ENCODE measurements at regions not wholly inside any gene's neighbourhood (a gene's known extent, or its start where the extent isn't known, plus 50 kb on each side); places are given as distances from the start of the nearest gene placed in this dataset.

GRCh38 chr1:48084826-48085225, 87.6 kb upstream of the TRABD2B start:
- Histone ChIP-seq H3K79me2 (ENCODE audit: insufficient read depth, low read depth) (no peaks in the 10 kb centered on the region), H2AFZ (ENCODE audit: low read depth) (no peak overlapping the region), H3K27me3 (ENCODE audit: insufficient read depth, low read depth) (no peaks in the 10 kb centered on the region), H3K4me3 (IDR thresholded peaks at IDR 0.05; ENCODE audit: insufficient read depth, low read depth, low read length) (no peak overlapping the region), H3K4me1 (ENCODE audit: low read depth, poor library complexity, severe bottlenecking) (no peaks in the 10 kb centered on the region), H3K9ac (no peak overlapping the region), H3K27ac (no peak overlapping the region), H3K36me3 (ENCODE audit: insufficient read depth) (no peaks in the 10 kb centered on the region), H3K4me2 (no peak overlapping the region), H4K20me1 (ENCODE audit: insufficient read depth) (no peaks in the 10 kb centered on the region)
- TF ChIP-seq, protein P1, sequence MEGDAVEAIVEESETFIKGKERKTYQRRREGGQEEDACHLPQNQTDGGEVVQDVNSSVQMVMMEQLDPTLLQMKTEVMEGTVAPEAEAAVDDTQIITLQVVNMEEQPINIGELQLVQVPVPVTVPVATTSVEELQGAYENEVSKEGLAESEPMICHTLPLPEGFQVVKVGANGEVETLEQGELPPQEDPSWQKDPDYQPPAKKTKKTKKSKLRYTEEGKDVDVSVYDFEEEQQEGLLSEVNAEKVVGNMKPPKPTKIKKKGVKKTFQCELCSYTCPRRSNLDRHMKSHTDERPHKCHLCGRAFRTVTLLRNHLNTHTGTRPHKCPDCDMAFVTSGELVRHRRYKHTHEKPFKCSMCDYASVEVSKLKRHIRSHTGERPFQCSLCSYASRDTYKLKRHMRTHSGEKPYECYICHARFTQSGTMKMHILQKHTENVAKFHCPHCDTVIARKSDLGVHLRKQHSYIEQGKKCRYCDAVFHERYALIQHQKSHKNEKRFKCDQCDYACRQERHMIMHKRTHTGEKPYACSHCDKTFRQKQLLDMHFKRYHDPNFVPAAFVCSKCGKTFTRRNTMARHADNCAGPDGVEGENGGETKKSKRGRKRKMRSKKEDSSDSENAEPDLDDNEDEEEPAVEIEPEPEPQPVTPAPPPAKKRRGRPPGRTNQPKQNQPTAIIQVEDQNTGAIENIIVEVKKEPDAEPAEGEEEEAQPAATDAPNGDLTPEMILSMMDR (conservative IDR thresholded peaks at IDR 0.05; ENCODE audit: low read depth, low read length): no peak

DNA sequence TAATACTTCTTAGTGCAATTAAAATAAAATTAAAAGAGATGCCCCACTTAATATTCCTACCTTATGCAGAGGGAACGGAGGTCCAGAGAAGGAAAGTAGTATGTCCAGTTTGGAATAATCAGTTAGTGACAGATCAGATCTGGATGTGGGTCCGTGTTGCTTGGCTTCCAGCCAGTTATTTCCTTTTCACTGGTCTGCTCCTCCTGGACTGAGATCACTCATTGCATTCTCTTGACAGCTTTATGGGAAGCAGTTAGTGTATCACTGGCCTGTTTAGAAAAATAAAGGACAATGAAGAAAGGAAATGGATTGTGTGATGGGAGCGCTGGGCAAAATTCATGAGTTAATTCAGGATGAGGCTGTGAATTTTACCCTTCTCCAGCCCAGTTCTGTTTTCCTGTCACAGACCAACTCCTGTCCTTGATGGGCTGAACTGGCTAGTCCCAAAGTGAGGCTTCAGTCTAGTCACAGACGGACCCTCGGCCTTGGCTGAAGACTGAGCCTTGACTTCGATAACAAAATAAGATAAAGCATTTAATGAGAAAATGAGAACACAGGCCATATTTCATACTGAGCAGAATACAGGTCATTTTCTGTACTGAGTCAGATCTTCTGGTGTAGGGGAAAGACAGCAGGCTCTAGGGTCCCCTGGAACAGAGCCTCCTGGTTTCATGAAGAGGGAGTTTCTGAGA, 85.2 kb upstream of the TRABD2B start:
- no peaks in the 10 kb centered on the region for H3K27me3 ChIP-seq (ENCODE audit: insufficient read depth, low read depth)
- no peak overlapping the region for H2AFZ ChIP-seq (ENCODE audit: low read depth)
- no peak overlapping the region for H3K9ac ChIP-seq
- H3K4me1 ChIP-seq (ENCODE audit: low read depth, poor library complexity, severe bottlenecking): no peaks in the 10 kb centered on the region
- no peaks in the 10 kb centered on the region for H4K20me1 ChIP-seq (ENCODE audit: insufficient read depth)
- no peak overlapping the region for H3K4me3 ChIP-seq (IDR thresholded peaks at IDR 0.05; ENCODE audit: insufficient read depth, low read depth, low read length)
- H3K4me2 ChIP-seq: no peak overlapping the region
- H3K27ac ChIP-seq: no peak overlapping the region
- TF ChIP-seq, protein P1 (conservative IDR thresholded peaks at IDR 0.05; ENCODE audit: low read depth, low read length): no peak
- no peaks in the 10 kb centered on the region for H3K36me3 ChIP-seq (ENCODE audit: insufficient read depth)
- no peaks in the 10 kb centered on the region for H3K79me2 ChIP-seq (ENCODE audit: insufficient read depth, low read depth)

DNA sequence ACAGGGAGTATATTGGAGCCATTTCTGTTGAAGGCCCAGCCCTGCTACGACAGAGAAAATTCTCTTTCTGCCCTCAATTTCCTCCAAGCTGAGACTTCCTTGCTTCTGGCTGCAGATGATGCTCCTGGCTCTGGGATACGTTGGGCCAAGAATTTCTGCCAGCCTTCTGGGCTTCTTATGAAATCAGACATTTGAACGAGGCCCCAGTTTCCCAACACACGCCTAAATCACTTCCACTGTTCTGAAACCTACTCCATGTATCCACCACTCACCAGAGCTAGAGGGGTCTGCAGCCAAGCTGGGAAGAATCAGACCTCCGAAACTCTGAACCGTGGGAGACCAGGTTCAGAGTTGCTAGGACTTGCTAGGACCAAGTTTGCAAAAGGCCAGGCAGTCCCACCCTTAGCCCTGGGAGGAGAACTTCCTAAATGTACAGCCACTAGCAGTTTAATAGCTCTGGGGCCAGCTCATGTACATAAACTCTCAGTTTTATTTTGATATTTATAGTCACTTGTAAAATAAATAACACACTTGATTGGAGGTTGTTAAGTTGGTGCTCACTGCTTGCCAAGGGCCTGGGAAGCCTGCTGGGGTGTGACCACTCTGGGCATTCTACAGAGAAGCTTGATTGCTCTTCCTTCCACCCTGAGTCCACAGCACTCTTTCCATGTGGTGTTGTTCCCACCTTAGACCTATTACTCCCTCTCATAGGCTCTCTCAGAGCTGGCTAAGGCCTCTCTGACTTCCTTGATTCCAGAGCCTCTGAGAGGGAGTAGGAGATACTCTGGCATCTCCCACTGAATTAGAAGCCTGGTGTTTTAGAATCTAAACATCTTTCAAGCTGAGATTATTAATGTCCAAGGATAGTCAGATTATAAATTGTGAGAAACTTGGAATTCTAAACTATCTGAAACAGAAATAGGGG, 83.4 kb upstream of the TRABD2B start:
- TF ChIP-seq, protein P1 (conservative IDR thresholded peaks at IDR 0.05; ENCODE audit: low read depth, low read length): no peak
- no peaks in the 10 kb centered on the region for H4K20me1 ChIP-seq (ENCODE audit: insufficient read depth)
- H3K79me2 ChIP-seq (ENCODE audit: insufficient read depth, low read depth): no peaks in the 10 kb centered on the region

GRCh38 chr1:48079096-48079495, 81.9 kb upstream of the TRABD2B start:
- Histone ChIP-seq H3K27me3 (ENCODE audit: insufficient read depth, low read depth) (no peaks in the 10 kb centered on the region), H3K36me3 (ENCODE audit: insufficient read depth) (no peaks in the 10 kb centered on the region), H3K27ac (no peak overlapping the region), H3K9ac (no peak overlapping the region), H2AFZ (ENCODE audit: low read depth) (no peak overlapping the region), H3K4me2 (no peak overlapping the region), H4K20me1 (ENCODE audit: insufficient read depth) (no peaks in the 10 kb centered on the region), H3K79me2 (ENCODE audit: insufficient read depth, low read depth) (no peaks in the 10 kb centered on the region), H3K4me3 (IDR thresholded peaks at IDR 0.05; ENCODE audit: insufficient read depth, low read depth, low read length) (no peak overlapping the region), H3K4me1 (ENCODE audit: low read depth, poor library complexity, severe bottlenecking) (no peaks in the 10 kb centered on the region)
- TF ChIP-seq, protein P1 (conservative IDR thresholded peaks at IDR 0.05; ENCODE audit: low read depth, low read length): no peak

More for the DNA sequence above, 83.4 kb upstream of the TRABD2B start:
- Histone ChIP-seq H3K4me2 (no peak overlapping the region), H3K9ac (no peak overlapping the region), H3K36me3 (ENCODE audit: insufficient read depth) (no peaks in the 10 kb centered on the region), H3K27me3 (ENCODE audit: insufficient read depth, low read depth) (no peaks in the 10 kb centered on the region), H3K4me3 (IDR thresholded peaks at IDR 0.05; ENCODE audit: insufficient read depth, low read depth, low read length) (no peak overlapping the region), H3K4me1 (ENCODE audit: low read depth, poor library complexity, severe bottlenecking) (no peaks in the 10 kb centered on the region), H2AFZ (ENCODE audit: low read depth) (no peak overlapping the region), H3K27ac (no peak overlapping the region)

All from KMS-11 (cell line).